Stimulated activated CD8-positive, alpha-beta memory T cell treated with anti-CD3 and anti-CD28 coated beads, Interleukin-2, amount 100 ng/mL, for 48 hours (primary cell): ENCODE measurements at regions not wholly inside any gene's neighbourhood (a gene's known extent, or its start where the extent isn't known, plus 50 kb on each side); places are given as distances from the start of the nearest gene placed in this dataset.
"Not testable (repeated sequence)": the region's sequence is repeated elsewhere in the genome, so short reads cannot be mapped to it uniquely, and the experiment has no call there.

Source experiments
- DNase-seq, 2 donors: peaks; one replicate each; pipeline ENCODE4 v3.0.0-alpha.2; 2020; ENCODE audit warnings: low read depth in 2 of 2

GRCh38 chr3:110608566-110608965 is 463.1 kb upstream of the NECTIN3 start:
- DNase-seq: no peak

DNA sequence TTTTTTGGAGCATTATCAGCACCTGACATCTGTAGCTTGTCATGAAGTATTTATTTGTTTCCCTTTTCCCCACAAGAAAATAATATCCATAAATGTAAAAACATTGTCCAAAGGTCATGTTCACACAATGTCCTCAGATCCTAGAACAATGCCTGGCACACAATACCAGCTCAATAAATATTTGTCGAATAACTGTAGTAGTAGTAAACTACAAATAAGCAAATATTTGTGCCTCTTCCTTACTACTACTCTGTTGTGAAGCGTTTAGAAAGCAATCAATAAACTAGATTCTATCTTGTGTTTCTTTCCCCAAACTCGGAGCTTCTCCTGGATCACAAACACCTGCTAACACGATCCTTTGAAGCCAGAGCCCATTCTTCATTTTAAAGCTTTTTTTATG is 459.6 kb upstream of the NECTIN3 start:
- no peak for DNase-seq

DNA sequence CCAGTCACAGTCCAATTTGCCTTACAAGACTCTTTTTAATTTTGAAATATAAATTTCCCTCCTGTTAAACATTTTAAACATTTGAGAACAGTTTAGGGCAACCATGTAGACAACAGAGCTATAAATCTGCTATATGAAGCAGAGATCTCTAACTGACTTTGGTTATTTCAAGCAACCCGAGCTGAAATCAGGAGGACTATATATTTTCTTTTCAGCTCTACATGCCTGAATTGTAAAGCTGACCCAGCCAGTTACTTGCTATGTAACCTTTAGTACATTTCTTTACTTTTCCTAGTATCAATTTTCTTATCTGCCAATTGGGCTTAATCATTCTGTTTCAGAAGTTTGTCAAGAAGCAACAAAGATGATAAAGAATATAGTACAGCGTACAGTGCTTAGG is 457.4 kb upstream of the NECTIN3 start:
- DNase-seq: no peak

- no peak for DNase-seq
These were observed 456.2 kb upstream of the NECTIN3 start for GRCh38 chr3:110615454-110615853.

DNA sequence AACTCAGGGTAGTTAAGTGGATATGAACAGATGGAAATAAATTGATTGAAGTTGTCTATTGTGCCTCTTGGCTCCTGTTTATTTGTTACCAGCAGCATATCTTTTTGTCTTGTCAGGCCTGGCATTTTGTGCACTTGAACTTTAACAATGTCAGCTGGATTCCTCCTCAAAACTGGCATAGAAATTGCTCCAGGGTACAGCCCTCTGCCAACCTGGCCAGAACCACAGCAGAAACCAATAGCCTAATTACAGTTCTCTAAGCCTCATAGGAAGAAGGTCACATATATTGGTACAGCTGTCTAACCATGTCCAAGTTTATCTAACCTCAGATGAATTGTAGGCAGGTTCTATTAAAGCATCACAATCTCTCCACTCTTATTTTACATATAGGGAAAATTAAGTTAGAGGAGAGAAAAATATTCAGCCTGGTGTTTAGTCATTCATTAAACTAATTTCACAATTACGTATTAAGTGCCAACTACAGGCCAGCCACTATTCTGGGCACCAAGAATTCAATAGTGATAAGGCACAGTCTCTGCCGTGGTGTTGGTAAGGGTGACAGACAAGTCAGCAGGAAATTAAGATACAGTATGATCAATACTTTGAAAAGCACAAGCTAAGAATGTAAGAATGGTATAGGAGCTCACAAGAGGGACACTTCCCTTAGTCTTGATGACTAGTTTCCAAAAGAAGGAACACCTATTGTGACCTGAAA is 452.9 kb upstream of the NECTIN3 start:
- no peak for DNase-seq

GRCh38 chr3:110620118-110620517 is 451.5 kb upstream of the NECTIN3 start:
- no peak for DNase-seq

DNA sequence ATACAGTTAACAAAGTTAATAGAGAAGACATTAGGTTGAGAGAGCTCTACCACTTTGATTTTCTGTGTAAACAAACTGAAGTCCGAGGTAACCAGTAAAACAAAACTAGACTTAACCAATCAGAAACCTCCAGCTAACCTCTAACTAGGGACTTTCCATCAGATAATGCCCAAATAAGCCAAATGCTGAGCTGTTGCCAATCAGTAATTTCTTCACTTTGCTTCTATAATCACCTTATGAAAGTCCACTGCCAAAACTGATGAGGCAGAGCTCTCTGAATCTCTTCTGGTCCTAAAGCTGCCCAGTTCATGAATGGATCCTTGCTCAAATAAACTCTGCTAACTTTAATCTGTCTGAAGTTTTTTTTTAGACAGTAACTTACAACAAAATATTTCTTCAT is 448.0 kb upstream of the NECTIN3 start:
- no peak for DNase-seq

DNA sequence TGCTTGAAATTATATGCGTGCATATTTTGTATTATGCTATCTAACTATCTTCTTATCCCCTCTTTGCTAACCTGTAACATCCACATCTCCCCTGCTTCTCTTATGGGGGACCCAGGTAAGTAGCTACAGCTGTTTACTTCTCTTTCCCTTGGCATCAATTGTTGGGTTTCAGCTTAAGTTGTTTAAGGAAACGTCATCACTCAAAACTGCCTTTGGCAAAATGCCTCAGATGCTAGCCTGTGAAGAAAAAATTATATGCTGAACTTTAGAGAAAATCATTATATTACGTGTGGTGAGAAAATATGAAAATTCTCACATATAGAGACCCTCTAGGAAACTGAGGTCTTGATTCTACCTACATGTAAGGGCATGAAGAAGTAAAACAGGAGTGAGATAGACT is 447.0 kb upstream of the NECTIN3 start:
- no peak for DNase-seq

GRCh38 chr3:110625201-110625747 is 446.3 kb upstream of the NECTIN3 start:
- no peak for DNase-seq

DNA sequence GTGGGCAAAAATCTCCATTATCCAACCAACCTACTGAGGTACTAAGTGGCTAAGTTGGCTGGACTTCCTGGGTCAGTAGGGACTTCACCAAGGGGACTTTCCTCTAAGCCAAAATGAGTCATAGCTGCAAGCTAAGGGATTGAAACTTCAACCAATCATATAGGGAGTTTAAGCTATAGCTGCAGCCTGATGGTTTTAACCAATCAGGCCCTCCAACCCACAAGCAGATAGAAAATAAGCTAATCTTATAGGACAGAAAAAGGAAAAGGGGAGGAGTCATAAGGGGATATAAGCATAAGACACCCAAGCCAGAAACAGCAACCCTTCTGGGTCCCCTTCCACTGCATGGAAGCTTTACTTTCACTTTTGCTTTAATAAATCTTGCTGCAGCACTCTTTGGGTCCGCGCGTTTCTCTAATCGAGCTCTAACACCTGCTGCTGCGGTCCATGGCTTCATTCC is 444.9 kb upstream of the NECTIN3 start:
- DNase-seq: not testable (repeated sequence)

DNA sequence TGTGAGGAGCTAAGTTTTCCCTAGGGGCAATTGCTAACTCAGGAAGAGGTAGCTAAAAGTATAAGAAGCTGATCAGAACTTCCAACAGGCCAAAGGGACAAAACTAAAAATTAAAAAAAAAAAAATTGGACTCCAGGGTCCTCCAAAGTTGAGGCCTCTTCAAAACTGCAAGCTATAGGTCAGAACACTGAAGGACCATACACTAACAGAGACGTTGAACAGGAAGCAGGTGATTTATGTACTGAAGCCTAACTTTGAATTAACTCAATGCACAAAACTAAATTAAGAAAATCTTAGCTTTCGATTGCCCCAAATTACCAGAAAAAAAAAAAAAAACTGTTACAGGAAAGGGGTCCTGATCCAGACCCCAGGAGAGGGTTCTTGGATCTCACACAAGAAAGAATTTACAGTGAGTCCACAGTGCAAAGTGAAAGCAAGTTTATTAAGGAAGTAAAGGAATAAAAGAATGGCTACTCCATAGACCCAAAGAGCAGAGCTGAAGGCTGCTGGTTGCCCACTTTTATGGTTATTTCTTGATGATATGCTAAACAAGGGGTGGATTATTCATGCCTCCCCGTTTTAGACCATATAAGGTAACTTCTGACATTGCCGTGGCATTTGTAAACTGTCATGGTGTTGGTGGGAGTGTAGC is 442.8 kb upstream of the NECTIN3 start:
- DNase-seq: no peak

DNA sequence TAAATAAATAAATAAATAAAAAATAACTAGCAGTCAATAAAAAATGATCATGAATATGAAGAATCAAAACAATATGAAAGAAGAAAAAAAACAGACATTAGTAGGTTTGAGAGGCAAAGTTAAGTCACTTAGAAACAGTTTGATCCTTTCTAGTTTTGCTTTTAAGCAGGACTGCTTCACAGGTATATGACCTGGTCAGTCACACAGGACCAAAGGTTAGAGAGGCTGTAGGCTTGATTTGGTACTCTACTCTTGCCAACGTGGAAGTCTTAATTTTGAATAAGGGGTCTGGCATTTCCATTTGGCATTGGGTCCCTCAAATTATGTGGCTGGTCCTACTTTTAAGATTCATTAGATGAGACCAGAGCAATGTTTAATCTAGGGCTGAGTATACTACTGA is 441.7 kb upstream of the NECTIN3 start:
- no peak for DNase-seq

- DNase-seq: no peak
These were observed 427.4 kb upstream of the NECTIN3 start for GRCh38 chr3:110644203-110644602.

GRCh38 chr3:110646055-110646454 is 425.6 kb upstream of the NECTIN3 start:
- no peak for DNase-seq

GRCh38 chr3:110646496-110646895 is 425.1 kb upstream of the NECTIN3 start:
- DNase-seq: no peak

DNA sequence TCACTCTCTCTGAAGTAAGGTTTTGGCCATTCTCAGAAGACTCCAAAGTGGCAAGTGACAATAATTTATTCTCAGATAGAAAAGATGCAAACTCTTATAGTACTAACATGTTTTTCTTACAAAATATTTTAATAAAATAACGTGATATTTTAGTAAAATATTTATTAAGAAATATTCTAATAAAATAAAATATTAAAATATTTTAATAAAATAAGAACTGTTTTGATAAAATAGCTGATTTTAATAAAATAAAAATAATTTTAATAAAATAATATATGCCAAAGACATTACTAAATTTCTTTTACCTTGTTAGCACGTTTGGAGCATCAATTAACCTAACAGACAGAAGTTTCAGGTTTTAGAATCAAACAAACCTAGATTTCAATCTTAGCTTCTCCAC is 424.0 kb upstream of the NECTIN3 start:
- no peak for DNase-seq

- no peak for DNase-seq
These were observed 420.9 kb upstream of the NECTIN3 start for GRCh38 chr3:110650741-110651140.

DNA sequence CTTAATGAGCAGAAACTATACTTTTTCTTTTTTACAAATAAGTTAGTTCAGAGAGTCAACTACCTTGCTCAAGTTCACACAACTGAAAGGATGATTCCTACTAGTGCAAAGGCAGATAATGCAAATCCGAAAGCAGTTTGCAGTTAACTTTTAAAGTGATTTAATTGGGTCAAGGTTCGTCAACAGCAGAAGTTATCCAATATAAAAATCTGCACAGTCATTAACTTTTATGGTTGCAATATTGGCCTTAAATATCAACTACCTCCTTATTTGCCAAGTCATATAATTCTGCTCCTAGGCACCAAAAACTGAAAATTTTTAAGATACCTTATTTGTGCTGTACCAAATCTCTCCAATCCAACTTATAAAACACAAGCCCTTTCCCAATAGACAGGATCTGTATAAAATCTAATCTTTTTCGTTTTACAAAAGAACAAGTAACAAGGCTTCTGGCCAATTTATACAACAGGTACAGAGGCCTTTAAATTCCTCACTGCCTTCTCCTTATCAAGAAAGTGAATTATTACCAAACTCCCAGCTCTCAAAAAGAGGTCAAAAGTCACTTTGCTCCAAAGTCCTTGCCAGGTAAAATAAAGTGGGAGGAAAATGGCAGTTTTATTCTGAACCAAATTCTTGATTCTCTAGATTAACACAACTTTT is 416.6 kb upstream of the NECTIN3 start:
- DNase-seq: no peak

GRCh38 chr3:110656394-110657025 is 415.1 kb upstream of the NECTIN3 start:
- no peak for DNase-seq

DNA sequence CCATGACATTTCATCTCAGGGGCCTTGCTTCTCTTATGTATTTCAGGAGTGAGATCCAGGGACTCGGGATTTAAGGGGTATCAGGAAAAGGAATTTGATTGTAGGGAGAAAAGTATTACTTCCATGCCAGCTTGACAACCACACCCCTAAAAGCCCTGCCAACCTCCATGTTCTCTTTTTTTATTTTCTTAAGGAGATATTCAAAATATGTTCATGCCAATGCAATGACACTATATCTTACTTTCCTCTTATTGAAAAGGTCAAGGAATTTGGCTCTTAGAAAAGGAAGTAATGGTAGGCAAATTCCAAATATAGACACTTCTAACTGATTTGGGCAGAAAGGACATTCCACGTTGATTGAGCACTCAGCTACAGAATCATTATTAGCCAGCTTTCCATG is 407.5 kb upstream of the NECTIN3 start:
- no peak for DNase-seq

DNA sequence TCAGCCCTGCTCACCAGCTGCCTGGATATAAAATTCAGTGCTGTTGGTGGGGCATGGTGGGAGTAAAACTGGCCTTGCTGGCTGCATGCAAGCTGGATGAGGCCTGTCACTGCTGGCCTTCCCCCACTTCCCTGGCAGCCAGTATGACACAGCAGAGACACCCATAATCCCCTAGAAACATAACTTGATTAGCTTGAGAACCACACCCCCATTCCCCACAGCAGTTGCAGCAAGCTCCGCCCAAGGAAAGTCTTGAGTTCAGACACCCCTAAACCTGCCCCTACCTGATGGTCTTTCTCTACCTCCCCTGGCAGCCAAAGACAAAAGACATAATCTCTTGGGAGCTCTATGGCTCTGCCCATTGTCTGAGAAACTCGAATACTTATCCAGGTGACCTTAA is 405.1 kb upstream of the NECTIN3 start:
- no peak for DNase-seq

DNA sequence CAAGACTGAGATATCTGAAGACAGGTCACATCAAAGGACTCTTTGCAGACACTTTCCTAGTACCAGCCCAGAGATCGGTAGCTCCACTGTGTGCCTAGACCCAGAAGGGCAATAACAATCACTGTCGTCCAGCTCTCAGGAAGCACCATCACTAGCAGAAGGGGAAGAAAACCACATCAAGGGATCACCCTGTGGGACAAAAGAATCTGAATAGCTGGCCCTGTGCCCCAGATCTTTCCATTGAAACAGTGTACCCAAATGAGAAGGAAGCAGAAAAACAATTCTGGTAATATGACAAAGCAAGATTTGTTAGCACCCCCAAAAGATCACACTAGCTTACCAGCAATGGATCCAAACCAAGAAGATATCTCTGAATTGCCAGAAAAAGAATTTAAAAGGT is 404.4 kb upstream of the NECTIN3 start:
- no peak for DNase-seq
